Uterus (tissue), 2 donors: ENCODE measurements at regions not wholly inside any gene's neighbourhood (a gene's known extent, or its start where the extent isn't known, plus 50 kb on each side); places are given as distances from the start of the nearest gene placed in this dataset.

Experiments
- POLR2A ChIP-seq, 2 donors: fragments of 450-650 bp; IDR thresholded peaks; one replicate each; pipeline ENCODE4 v1.6.1; 2016; ENCODE audit warnings: antibody characterized with exemption in 2 of 2, mild to moderate bottlenecking in 1 of 2, moderate library complexity in 1 of 2
- TF ChIP-seq, protein P1 (sequence below), 4 experiments: fragments of 200-600 bp in 2 of 4; fragments of 450-650 bp in 2 of 4; sonication (generic) in 2 of 4; IDR thresholded peaks; one replicate each; pipeline ENCODE4 v1.5.1; 2016 to 2019; ENCODE audit warnings: antibody characterized with exemption in 4 of 4, mild to moderate bottlenecking in 2 of 4, moderate library complexity in 1 of 4

DNA sequence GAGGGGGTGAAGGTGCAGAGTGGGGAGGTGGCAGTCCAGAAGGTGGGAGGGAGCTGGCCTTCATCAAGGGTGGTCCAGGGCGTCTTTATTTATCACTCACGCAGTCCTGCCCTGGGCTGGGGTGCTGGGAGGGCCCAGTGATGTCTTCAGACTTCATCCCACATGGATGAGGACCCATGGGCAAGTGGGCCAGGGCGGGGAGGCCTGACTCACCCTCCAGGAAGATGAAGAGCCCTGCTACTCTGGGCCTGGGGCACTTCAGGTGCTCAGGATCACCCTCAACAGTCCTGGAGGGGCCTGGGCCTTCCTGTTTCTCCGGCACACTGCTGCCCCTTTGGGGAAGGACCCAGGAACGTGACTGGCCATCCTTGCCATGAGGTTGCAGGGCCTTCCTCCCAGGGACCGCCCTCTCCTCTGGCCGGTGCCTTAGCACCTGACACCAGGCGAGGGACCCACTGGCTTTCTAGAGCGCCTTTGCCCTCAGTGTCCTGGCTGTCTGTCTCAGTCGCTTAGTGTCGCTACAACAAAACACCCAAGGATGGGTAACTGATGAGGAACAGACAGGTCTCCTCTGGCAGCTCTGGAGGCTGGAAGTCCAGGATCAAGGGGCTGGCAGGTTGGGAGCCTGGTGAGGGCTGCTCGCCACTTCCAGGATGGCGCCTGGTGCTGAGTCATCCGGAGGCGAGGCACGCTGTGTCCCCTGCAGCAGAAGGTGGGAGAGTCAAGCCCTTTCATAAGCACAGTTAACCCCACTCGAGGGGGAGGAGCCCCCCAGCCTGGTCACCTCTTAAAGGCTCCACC is 57.8 kb upstream of the HS6ST1 start:
- TF ChIP-seq POLR2A (IDR thresholded peaks at IDR 0.05): no peak
- TF ChIP-seq, protein P1, sequence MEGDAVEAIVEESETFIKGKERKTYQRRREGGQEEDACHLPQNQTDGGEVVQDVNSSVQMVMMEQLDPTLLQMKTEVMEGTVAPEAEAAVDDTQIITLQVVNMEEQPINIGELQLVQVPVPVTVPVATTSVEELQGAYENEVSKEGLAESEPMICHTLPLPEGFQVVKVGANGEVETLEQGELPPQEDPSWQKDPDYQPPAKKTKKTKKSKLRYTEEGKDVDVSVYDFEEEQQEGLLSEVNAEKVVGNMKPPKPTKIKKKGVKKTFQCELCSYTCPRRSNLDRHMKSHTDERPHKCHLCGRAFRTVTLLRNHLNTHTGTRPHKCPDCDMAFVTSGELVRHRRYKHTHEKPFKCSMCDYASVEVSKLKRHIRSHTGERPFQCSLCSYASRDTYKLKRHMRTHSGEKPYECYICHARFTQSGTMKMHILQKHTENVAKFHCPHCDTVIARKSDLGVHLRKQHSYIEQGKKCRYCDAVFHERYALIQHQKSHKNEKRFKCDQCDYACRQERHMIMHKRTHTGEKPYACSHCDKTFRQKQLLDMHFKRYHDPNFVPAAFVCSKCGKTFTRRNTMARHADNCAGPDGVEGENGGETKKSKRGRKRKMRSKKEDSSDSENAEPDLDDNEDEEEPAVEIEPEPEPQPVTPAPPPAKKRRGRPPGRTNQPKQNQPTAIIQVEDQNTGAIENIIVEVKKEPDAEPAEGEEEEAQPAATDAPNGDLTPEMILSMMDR (IDR thresholded peaks at IDR 0.05): no peak
